ENCODE measurements at regions not wholly inside any gene's neighbourhood (a gene's known extent, or its start where the extent isn't known, plus 50 kb on each side); places are given as distances from the start of the nearest gene placed in this dataset.

DNA sequence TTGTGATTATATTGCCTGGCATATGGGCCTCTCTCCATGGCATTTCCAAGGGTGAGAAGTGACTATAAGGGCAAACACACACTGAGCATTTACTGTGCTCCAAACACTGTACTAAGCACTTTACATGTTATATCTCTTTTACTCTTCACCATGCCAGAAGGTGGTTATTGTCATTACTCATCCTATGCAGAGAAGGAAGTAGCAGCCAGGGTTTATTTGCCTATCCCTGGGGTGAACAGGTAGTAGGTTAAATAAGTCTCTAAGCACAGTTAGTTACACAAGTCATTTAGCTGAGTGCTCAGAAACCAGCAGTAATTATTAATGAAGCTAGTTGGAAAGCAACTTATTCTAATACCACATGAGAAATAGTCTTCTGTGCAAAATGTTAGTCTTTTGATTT is 109.9 kb upstream of the SYNPR start:
- TF ChIP-seq CTCF (IDR thresholded peaks at IDR 0.05; ENCODE audit: low read length) = no peak
- TF ChIP-seq EZH2 (IDR thresholded peaks at IDR 0.05; ENCODE audit: borderline replicate concordance, low read length) = no peak
